Retina (tissue), 1 donor: ENCODE measurements at regions not wholly inside any gene's neighbourhood (a gene's known extent, or its start where the extent isn't known, plus 50 kb on each side); places are given as distances from the start of the nearest gene placed in this dataset.
A peak's percentile ranks its signal among the peaks of the same experiment; 100 is the strongest.

Source experiments
- DNase-seq: peaks from one replicate; pipeline ENCODE4 v3.0.0-alpha.2; 2016

DNA sequence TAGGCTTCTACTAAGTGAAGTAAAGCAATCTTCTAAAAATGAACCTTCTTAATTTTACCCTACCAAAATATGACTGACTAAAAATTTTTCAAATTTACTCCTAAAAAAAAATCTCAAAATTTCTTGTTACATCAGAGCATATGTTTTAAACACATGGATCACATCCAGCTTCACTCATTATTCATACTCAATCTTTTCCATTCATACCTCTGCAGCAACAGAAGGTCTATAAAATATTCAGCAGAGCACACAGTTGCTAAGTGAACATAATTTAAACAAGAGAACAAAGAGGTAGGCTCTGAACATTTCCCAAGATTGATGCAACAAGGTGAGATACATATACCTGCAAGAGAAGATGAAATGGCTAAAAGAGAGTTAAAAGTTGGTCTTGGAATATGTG lies 213.9 kb downstream of the SOD2 start:
- no peak for DNase-seq

GRCh38 chr6:159473475-159474263 lies 219.4 kb downstream of the SOD2 start:
- DNase-seq: no peak

- DNase-seq: no peak
Observed at GRCh38 chr6:159470397-159470796, 222.6 kb downstream of the SOD2 start.

DNA sequence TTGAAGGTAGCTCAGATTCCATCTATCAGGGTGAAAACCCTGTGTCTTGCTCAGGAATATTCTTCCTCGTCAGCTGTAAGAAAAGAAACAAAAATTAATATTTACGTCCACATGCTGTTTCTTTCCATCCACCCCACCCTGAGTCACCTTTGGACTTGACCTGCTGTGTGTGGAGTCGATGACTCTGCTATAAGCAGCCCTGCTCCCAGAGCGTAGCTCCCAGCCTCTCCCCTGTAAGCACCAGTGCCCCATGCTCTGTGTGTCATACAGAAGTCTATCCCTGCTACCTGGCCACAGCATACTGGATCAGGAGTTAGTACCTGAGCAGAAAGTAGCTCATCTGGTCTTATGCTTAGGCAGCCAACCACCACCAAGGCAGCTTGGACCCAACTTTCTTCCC lies 223.6 kb downstream of the SOD2 start:
- DNase-seq: no peak

GRCh38 chr6:159468994-159469393 lies 224.0 kb downstream of the SOD2 start:
- DNase-seq: no peak

DNA sequence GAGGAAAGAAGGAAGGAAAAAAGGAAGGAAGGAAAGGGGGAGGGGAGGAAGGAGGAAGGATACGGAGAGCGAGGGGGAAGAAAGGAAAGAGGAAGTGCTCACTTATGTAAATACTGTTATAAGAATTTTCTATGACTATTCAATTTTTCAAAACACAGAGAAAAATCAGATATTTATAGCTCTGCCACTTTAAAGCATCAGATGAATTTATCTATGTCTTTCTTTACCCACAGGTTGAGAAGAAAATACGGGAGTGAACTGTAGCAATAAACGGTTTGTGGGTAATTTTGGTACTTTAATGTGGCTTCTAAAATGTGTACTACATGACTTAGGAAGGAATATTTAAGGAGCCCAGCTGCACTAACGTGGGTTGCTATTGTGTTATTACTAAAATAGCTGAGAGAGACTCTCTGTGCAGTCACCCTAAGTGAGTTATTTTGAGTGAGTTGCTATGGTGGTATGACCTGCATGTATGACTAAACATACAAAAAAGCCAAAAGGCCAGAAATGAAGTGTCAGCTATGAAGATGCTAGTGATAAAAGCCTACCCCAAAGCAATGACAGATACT lies 225.5 kb downstream of the SOD2 start:
- no peak for DNase-seq

- DNase-seq: no peak
Observed at GRCh38 chr6:159466926-159467325, 226.1 kb downstream of the SOD2 start.

GRCh38 chr6:159464816-159465215 lies 228.2 kb downstream of the SOD2 start:
- DNase-seq: no peak

DNA sequence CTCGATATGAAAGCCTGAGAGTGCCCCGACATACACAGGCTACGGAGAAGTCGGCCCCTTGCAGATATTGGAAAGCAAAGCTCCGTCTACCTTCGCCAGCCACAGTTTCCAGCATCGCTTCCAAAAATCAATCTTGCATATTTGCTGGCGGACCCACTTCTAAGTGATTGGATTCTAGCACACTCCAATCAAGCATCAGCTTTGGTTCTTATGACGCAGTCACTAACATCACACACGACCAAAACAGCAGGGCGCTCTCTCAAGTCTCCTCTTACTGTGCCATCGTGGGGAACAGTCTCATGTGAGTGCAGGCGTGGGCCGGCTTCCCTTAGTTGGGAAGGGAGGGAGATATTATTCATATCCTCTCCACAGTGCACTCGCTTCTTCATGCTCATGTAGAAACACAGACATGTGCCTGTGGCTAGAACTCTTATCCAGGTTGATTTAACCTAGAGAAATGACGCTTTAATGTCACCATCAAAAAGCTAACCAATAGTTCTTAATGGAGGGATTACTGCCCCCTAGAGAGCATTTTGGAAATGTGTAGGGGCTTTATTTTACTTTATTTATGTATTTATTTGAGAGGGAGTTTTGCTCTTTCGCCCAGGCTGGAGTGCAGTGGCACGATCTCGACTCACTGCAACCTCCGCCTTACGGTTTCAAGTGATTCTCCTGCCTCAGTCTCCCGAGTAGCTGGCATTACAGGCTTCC lies 229.8 kb downstream of the SOD2 start:
- DNase-seq: peak; percentile 41

DNA sequence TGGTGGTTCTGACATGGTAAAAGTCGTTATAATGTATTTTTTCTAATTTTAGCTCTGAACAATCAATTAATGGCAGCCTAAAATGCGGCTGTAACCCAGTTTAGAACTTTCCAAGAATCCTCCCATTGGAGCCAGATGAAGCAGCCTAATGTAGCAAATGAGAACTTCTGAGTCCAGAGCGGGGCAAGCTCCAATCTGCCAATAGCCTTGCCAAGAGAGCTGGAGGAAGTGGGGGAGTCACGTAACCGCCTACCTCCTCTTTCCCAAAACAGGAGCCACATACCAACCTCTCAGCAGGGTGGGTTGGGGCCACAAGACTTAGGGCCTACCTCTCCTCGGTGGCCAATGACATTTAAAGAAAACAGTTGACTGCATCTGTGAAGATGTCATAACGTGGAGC lies 230.6 kb downstream of the SOD2 start:
- no peak for DNase-seq

DNA sequence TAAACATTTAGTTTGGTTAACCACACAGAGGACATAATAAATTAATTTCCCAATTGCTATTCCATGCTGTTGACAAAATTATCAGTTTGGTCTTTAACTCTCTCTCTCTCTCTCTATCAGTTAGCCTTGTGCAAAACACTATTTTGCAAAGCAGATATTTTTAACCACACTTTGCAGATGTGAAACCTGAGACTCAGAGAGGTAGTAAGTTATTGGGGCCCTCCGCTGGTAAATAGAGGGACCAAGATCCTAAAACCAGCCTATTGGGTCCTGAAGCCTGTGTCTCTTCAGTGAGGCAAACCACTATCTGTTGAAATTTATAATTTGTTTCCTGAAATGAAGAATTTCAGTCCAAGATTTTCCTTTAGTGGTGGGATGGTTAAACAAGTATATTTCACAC lies 231.0 kb downstream of the SOD2 start:
- DNase-seq: no peak

DNA sequence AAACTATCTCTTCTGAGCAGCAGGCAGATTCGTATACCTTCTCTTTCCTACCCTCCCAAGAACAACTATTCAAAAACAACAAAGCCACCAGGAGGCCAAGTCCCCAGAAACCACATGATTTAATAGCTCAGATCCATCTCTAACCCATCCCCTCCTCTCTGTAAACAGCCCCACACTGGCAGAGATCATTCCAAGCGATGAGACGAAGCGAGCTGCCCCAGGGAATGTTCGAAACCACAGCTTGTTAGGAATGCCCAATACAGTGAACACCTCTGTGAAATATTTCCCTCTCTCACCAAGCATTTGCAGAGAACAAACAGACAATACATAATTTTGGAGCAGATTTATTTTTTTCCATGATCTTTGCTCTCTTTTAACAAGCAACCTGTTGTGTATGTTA lies 231.8 kb downstream of the SOD2 start:
- DNase-seq: no peak

DNA sequence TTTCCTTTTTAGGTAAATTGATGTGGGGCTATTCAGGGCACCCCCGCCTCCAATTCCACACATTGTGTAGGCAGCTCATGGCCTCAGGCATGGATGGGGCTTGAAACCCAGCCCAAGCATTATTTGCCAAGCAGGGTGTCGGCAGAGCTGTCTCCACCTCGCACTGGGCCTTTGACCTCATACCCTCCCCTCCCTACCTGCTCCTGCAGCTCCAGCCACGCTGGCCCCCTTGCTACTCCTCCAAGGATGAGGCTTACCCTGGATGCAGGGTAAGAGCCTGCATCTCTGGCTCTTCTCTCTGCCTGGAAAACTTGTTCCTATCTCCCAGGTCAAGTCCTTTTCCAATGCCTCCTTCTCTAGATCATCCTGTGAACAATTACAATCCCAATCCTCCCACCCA lies 232.6 kb downstream of the SOD2 start:
- no peak for DNase-seq

- DNase-seq: no peak
Observed at GRCh38 chr6:159456349-159456748, 236.7 kb downstream of the SOD2 start.

- no peak for DNase-seq
Observed at GRCh38 chr6:159455700-159456274, 237.3 kb downstream of the SOD2 start.

DNA sequence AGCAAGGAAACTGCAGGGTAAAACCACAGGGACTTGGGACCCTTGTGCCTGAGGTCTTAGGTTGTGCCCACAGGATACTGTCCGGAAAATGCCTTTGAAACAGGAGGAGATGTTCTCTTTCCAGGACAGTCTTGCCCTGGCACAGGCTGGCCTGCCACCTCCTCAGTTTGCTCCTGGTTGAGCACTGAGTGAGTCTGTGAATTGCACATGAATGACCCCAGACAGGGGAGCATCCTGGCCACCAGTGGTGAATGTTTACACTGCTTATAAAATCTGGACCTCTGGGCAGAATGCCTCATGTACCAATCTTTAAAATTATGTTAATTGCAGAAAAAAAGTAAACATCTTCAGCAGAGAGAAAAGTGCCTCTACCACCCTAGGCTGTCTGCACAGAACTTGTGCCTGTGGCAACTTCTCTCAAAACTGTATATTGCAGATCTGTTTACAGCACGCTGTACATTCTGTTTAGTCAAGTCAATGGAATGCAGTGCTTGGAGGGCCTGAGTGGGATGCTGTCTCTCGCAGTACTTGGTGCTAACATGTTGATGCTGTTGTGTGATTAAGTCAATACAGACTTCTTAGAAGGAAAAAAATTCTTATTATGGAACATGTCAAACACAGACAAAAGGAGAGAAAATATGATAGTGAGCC lies 242.1 kb downstream of the SOD2 start:
- DNase-seq: no peak

- no peak for DNase-seq
Observed at GRCh38 chr6:159446340-159446739, 246.7 kb downstream of the SOD2 start.

DNA sequence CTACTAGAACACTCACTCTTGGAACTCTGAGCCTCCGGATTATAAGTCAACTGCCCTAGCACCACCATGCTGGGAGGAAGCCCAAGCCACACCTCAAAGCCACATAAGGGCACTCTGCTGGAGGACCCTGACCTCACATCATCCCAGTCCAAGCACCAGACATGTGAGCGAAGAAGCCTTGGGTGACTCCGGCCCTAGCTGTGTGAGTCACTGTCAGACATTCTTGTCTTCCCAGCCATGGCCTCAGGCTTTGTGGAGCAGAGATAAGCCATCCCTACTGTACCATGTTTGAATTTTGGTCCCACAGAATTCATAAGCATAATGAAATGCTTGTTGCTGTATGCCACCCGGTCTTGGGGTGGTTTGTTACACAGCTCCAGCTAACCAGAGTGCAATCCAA lies 247.7 kb downstream of the SOD2 start:
- no peak for DNase-seq

DNA sequence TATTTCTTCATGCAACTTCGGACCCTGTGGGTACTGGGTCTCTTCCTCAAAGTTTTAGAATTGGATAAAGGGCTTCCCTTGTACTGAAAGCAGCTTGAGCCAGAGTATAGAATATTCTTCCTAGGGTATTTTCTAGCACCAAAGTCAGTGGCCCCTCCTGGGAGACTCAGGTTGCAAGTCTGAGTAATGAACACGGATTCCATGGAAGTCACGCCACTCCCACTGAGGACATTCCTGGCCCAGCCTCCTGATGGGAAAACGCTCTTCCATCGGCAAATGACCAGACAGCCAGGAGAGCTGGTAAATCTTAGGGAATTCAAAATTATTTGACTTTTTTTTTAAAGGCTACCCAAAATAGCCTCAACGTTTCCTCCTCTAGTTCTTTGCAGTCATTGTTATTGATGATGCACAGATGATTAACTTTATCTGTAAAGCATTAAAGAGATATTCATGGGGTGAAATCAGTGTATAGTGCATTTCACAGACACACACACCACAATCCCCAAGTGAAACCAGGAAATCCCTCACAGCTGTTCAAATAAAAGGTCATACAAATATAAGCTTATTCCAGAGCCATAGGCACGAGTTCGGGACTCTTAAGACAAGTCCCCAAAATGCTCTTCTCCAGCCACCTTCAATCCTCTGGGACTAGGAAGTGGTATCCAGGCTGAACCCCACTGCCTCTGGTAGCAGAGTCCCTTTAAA lies 248.8 kb downstream of the SOD2 start:
- no peak for DNase-seq

GRCh38 chr6:159443417-159443920 lies 249.6 kb downstream of the SOD2 start:
- DNase-seq: no peak

DNA sequence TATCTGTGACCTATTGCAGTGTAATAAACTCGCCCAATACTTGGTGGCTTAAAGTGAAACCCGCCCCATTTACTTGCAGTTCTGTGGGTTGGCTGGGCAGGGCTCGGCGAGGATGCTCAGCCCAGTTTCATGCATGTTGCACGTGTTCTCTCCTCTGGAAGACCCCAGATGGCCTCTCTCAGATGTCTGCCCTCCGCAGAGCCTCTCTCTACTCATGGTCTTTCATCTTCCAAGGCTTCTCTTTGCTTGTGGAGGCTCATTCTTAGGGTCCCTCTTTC lies 251.4 kb downstream of the SOD2 start:
- no peak for DNase-seq

- no peak for DNase-seq
Observed at GRCh38 chr6:159440911-159441703, 251.9 kb downstream of the SOD2 start.
